ENCODE measurements at regions not wholly inside any gene's neighbourhood (a gene's known extent, or its start where the extent isn't known, plus 50 kb on each side); places are given as distances from the start of the nearest gene placed in this dataset.
A peak's percentile ranks its signal among the peaks of the same experiment; 100 is the strongest.

DNA sequence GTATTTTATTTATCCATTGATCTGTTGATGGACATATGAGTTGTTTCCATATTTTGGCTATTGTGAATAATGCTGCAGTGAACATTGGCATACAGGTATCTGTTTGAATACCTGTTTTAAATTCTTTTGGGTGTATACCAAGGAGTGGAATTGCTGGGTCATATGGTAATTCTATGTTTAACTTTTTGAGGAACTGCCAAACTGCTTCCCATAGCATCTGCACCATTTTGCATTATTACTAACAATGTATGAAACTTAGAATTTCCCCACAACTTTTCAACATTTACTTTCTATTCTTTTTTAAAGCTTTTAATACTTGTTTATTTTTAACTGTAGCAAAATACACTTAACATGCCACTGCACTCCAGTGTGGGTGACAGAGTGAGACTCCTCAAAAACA, 57.0 kb upstream of the MSN start:
- TF ChIP-seq ZNF274 (IDR thresholded peaks at IDR 0.05; ENCODE audit: low read depth, low read length), result no peak
- H3K4me3 ChIP-seq (ENCODE audit: low read length), result no peak overlapping the region

DNA sequence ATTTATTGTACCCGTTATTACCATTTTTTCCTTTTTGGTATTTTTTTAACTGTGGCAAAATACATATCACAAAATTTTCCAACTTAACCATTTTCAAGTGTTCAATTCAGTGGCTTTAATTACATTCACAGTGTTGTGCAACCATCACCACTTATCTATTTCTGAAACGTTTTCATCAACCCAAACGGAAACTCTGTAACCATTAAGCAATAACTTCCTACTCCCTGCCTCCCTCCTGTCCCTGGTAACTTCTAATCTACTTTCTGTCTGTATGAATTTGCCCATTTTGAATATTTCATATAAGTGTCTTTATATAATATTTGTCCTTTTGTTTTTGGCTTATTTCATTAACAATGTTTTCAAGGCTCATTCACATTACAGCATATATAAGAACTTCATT, 57.4 kb upstream of the MSN start:
- no peak for TF ChIP-seq ZNF274 (IDR thresholded peaks at IDR 0.05; ENCODE audit: low read depth, low read length)
- no peak overlapping the region for H3K4me3 ChIP-seq (ENCODE audit: low read length)

DNA sequence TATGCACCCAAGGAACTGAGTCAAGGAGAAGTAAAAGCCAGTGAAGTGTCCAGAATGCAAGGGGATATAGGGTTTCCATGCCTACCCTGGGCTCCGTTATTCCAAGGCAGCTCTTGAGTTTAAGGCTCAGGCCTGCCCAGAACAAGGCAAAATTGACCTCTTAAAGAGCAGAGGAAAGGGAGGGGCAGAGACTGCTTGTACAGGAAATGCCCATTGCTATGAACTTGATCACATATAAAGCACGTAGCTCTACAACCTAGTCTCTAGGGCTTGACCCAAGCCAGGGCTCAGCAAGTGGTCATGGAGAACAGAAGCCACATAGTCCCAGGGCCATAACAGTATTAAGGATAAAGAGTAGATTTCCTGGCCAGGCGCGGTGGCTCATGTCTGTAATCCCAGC, 58.2 kb upstream of the MSN start:
- H3K4me3 ChIP-seq (ENCODE audit: low read length), result no peak overlapping the region
- no peak for TF ChIP-seq ZNF274 (IDR thresholded peaks at IDR 0.05; ENCODE audit: low read depth, low read length)

DNA sequence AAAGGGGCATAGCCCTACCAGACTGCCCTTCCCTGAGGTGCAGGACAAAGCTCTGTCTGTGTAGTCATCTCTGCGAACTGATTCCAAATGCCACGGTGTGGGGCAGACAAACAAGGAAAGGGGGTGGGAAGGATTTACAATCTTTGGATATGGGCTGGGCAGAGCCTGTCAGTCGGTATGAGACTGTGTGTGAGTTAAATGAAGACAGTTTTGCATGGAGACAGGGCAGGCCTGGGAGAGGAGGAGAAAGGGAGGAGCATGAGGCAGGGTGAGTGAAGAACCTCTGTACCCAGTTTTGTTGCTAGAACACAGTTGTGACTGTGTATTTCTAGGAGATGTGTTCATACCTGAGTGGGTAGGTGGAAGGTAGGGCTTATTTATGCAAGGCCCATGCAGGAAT, 59.4 kb upstream of the MSN start:
- TF ChIP-seq ZNF274 (IDR thresholded peaks at IDR 0.05; ENCODE audit: low read depth, low read length), result no peak
- no peak overlapping the region for H3K4me3 ChIP-seq (ENCODE audit: low read length)

DNA sequence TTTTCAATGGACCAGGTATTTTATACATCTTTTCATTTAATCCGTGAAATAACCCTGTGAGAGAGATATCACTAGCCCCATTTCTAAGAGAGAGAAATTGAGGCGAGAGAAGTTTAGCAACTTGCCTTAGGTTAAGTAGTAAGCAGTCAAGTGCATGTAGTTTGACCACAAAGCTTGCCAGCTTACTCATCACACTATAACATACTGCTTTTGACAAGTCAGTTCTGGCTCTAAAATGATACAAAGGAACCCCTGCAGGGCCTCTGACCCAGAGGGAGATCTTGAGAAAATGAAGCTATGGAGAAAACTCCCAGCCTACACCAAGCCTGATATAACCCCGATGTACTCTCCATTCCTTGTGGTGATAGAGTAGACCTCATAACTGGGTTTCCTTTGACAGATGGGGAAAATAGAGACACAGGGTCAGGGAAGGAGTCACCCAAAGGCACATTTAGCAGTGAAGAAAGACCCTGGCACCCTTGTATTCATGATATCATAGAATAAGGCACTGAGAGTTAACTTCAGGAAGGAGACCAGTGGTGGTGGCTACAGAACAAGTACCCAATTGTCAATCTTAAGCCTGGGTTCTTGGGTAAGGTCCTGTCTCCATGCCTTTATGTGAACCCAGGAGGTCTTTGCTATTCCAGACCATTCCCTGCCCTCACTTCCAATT, 60.2 kb upstream of the MSN start:
- TF ChIP-seq ZNF274 (IDR thresholded peaks at IDR 0.05; ENCODE audit: low read depth, low read length), result no peak

DNA sequence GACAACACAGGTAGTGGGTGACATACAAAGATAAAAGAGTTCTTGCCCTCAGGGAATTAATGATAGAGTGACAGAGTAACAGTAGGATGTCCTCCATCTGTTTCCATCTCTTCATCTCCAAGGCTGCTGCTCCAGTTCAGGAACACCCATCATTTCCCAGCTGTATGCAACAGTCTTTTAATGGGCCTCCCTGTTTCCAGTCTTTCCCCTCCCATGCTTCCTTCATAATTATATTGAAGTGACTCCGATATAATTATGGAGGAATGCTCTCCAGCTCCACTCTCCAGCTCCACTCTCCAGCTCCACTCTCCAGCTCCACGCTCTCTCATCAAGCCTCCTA, 65.3 kb upstream of the MSN start:
- H3K4me3 ChIP-seq (ENCODE audit: low read length), result no peak overlapping the region
- no peak for TF ChIP-seq ZNF274 (IDR thresholded peaks at IDR 0.05; ENCODE audit: low read depth, low read length)

More for the DNA sequence above, 60.2 kb upstream of the MSN start:
- no peak overlapping the region for H3K4me3 ChIP-seq (ENCODE audit: low read length)

DNA sequence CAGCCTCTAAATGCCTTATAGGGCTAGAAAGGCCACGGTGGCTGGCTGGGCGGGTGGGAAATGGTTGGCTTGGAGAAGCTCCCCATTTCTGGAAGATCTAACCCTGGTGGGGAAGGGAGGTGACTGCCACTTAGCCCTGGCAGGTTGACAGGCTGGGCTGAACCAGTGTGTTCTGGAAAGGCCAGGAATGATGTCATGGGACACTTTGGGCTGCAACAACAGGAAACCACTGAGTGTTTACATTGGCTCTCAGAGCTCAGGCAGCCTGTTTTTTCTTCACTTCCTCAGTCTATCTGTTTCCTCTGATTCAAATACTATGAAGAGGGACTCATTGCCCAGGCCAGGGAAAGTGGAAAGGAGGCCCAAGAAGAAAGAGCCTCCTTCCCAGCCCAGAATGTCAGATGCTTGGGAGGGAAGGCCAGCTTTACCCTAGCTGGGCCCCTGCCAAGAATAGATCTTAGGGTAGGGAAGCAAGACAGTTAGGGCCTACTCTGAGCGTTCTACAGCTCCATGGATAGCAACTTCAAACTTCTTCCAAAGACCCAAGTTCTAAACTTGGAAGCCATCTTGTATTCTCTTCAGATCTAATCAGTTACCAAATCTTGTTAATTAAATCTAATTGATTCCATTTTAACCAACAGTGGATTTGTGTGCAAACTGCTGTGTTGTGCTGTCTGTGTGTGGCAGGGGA, 65.8 kb upstream of the MSN start:
- H3K4me3 ChIP-seq (ENCODE audit: low read length), result no peak overlapping the region
- TF ChIP-seq ZNF274 (IDR thresholded peaks at IDR 0.05; ENCODE audit: low read depth, low read length), result no peak

DNA sequence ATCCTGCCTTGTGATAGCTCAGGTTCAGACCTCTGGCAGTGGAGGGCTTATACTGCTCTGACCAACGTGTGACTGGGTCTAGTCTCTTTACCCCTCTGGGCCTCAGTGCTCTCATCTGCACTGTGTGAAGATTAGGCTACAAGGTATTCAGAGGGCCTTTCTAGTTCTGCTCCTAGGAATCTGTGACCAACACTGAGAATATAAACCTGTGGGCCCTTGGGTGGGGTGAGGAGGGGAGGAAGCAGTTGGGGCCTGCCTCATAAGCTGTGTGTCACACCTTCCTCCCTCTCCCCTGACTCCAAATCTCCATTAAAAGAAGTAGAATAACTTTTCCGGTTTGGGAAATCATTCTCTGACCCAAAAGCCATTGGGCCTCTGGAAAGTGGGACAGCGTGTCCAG, 66.3 kb upstream of the MSN start:
- TF ChIP-seq ZNF274 (IDR thresholded peaks at IDR 0.05; ENCODE audit: low read depth, low read length), result no peak
- no peak overlapping the region for H3K4me3 ChIP-seq (ENCODE audit: low read length)

DNA sequence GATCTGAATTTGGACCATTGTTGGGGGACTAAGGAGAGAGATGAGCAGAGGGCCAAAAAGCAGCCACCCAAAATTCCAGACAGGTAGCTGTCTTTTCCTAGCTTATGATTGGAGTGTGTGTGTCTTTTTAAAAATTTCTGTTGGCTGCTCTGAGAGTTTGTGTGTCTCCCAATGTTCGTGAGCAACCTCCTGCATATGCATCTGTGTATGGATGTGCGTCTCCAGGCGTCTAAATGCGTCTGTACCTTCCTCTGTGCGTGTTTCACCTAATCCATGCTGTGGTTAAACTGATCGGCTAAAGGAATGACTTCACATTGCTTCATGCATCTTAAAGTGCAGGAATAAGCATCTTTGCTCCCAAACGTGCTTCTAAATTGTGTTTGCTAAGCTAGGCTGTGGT, 65.5 kb upstream of the LAS1L start:
- TF ChIP-seq ZNF274 (IDR thresholded peaks at IDR 0.05; ENCODE audit: low read depth, low read length), result no peak
- no peak overlapping the region for H3K4me3 ChIP-seq (ENCODE audit: low read length)

DNA sequence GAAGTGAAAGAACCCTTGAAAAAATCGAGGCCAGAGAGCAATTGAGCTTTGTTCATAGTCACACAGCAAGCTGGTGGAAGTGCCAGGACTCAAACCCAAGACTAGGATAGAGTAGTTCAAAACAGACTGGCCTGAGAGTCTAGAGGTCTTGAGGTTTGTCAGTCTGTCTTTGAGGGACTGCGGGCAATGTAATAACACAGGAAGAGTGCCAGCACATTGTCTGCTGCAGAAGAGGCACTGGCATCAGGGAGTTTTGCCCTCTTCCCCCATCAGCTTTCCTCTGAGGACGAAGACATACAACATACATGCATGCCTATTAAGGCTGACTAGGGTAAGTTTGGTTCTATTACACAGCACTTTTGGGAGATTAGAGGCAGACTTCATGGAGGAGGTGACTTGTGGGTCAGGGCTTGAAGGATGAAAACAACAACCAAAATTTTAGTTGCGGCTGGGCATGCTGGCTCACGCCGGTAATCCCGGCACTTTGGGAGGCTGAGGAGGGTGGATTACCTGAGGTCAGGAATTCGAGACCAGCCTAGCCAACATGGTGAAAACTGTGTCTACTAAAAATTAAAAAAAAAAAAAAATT, 64.1 kb upstream of the LAS1L start:
- no peak for TF ChIP-seq ZNF274 (IDR thresholded peaks at IDR 0.05; ENCODE audit: low read depth, low read length)

DNA sequence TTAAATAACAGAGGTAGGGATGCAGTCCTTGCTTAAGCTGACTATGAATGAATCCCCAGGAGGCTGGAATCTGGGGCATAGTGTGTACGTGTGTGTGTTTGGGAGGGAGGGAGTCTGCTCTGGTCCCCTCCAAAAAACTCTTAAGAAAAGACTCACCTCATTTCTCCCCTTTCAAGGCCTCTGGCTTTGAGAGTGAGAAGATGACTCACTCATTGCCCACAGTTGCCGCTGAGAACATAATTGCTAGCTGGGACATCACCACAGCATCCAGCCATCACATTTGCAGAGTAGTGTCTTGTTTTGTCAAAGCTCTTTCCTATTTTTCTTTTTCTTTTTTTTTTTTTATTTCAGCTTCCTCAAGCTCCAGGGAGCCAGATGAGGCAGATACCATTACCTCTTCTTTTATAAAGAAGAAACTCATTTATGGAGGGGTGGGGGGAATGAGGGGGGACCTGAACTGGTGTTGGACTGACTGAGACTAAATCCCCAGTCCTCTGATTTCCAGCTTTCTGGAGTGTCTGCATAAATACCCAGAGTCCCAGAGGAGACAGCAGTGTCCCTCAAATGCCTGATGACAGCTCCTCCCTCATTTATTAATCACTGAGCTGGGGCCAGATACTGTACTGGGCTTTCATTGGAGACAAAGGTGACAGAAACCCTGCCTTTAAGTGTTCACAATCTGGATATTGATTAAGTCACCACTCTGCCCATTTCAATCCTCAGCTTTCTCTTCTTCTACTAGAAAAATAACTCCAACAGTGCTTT, 61.9 kb upstream of the LAS1L start:
- TF ChIP-seq ZNF274 (IDR thresholded peaks at IDR 0.05; ENCODE audit: low read depth, low read length), result no peak
- H3K4me3 ChIP-seq (ENCODE audit: low read length), result peak overlapping the region; percentile 11; the same call in 1 of the 2 replicates

More for the DNA sequence above, 64.1 kb upstream of the LAS1L start:
- H3K4me3 ChIP-seq (ENCODE audit: low read length), result no peak overlapping the region

DNA sequence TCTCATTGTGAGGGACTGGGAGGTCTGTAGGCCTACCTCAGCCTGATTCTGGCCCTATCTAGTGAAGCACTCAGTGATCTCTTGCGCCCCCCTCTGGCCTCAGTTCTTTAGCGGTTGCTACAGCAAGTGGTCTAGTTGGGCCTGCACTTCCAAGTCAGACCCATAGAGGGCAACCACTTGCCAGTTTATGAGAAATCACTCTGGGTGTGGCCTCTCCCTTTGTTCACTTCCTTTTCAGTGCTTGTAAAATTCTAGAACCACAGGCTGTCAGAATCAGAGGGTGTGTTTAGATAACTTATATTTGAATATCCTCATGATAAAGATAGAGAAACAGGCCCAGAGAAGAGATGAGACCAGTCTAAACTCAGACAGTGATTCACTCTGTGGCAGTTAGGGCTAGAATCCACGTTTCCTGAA, 60.9 kb upstream of the LAS1L start:
- no peak overlapping the region; the same call in 1 of the 2 replicates for H3K4me3 ChIP-seq (ENCODE audit: low read length)
- no peak for TF ChIP-seq ZNF274 (IDR thresholded peaks at IDR 0.05; ENCODE audit: low read depth, low read length)

DNA sequence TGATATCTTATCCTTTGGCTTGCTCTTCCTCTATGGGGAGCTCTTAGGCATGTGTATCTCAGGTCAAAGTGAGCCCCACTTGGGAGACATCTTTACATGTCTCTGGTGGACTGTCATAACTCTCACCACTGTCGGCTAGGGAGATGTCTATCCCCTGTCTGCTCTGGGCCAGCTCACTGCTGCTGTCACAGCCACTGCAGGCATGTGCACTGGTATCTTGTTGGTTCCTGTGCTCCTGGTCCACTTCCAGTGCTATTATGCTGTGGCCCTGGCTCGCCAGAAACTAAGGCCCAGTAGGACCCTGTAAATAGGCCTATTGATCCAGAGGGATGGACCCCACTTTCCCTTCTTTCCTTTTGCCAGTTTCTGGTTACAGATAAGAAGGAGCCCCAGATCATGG, 56.6 kb upstream of the LAS1L start:
- H3K4me3 ChIP-seq (ENCODE audit: low read length), result no peak overlapping the region
- no peak for TF ChIP-seq ZNF274 (IDR thresholded peaks at IDR 0.05; ENCODE audit: low read depth, low read length)

DNA sequence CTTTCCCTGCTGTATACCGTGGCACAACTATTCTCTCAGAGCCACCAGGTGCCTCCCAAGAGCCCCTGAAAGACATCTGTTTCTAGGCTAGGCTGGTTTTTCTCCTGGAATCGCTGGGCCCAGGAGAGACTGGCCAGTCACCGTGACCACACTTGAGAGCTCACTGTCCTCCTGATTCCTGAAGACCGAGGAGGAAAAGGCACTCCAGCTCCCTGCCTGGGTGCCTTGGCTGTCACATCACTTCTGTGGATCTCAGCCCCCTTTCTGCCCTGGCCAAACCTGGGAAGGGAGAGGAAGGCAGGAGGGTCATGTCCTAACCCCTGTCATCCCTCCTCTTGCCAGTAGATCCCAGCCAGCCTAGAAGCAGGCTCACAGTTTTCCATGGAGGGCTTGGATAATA, 54.7 kb upstream of the LAS1L start:
- no peak overlapping the region for H3K4me3 ChIP-seq (ENCODE audit: low read length)
- TF ChIP-seq ZNF274 (IDR thresholded peaks at IDR 0.05; ENCODE audit: low read depth, low read length), result no peak

DNA sequence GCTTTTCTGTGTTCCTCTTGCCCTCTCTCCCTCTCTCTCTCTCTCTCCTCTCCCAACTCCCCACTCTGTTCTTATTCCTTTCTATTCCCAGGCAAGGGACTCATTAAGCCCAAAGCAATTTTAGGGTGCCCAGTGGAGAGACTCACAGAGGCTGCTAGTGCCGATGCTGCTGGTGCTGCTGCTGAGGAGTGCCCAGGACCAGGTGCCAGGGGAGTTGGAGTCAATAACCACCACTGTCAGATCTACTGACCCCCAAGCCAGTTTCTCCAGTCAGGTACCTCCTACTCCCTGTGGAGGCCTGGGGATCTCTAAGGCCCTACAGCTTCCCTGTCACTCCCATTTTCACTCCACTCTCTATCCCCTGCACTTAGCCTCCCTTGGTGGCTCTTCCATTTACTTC, 54.2 kb upstream of the LAS1L start:
- TF ChIP-seq ZNF274 (IDR thresholded peaks at IDR 0.05; ENCODE audit: low read depth, low read length), result no peak
- no peak overlapping the region for H3K4me3 ChIP-seq (ENCODE audit: low read length)
